ENCODE measurements at regions not wholly inside any gene's neighbourhood (a gene's known extent, or its start where the extent isn't known, plus 50 kb on each side); places are given as distances from the start of the nearest gene placed in this dataset.

DNA sequence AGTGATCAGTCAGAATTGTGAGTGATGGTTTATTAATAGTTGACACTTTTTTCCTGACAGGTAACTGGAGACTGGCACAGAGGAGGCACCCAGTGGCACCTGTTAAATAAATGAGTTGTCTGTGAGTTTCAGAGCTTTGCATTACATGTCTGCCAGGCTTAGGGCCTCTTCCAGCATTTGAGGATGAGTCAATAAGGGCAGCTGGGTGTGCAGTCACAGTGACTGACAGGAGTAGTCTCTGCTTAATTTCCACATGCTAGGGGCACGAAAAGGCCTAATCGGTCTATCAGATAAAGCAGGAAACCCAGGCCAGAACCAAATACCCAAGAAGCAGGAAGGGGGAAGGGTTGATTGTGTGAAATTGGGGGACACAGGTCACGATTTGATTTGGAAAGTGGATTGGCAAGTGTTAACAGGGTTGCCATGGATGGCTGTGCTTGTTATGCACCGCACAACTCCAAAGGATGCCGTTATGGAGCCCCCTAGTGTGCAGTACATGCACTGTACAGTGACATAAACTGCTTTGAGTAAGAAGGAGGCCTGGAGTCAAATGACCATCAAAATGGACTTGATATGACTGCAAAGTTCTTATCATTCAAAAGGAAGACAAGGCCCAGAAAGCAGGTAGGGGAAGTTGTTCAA, 111.9 kb upstream of the GGTLC1 start:
- TF ChIP-seq CTCF (IDR thresholded peaks at IDR 0.05; ENCODE audit: partially characterized antibody, unreplicated experiment), result peak; percentile 77
- Mint-ChIP-seq H3K27ac (ENCODE audit: unreplicated experiment) (no peak overlapping the region), H3K4me1 (ENCODE audit: low read depth, unreplicated experiment) (peaks cover 30% of the 10 kb centered on the region), H3K4me3 (ENCODE audit: unreplicated experiment) (no peak overlapping the region), H3K9me3 (ENCODE audit: unreplicated experiment) (peaks cover 12% of the 10 kb centered on the region), H3K27me3 (ENCODE audit: unreplicated experiment) (peaks cover 9% of the 10 kb centered on the region), H3K36me3 (ENCODE audit: unreplicated experiment) (no peaks in the 10 kb centered on the region)
- peak; percentile 68 for DNase-seq

DNA sequence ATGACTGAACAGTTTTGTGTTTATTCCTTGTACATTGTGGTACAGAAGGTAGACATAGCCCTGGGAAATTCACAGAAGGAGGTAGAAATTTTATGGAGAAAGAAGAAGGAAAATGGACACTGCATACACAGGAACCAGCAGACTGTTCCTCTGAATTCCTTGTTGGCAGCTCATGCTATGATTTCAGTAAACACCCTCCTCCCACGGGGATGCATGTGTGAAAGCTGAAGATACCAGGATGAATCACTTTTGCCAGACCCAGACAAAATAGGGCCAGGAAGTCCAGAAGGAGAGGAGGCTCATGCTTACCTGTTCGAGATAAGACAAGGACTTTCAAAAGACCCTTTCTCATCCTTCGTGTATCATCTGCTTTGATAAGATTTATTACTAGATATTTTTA, 110.3 kb upstream of the GGTLC1 start:
- TF ChIP-seq CTCF (IDR thresholded peaks at IDR 0.05; ENCODE audit: partially characterized antibody, unreplicated experiment), result no peak
- peaks cover 9% of the 10 kb centered on the region for H3K27me3 Mint-ChIP-seq (ENCODE audit: unreplicated experiment)
- DNase-seq, result no peak
- H3K36me3 Mint-ChIP-seq (ENCODE audit: unreplicated experiment), result no peaks in the 10 kb centered on the region
- H3K27ac Mint-ChIP-seq (ENCODE audit: unreplicated experiment), result no peak overlapping the region
- H3K4me3 Mint-ChIP-seq (ENCODE audit: unreplicated experiment), result no peak overlapping the region
- H3K4me1 Mint-ChIP-seq (ENCODE audit: low read depth, unreplicated experiment), result peaks cover 30% of the 10 kb centered on the region
- peaks cover 8% of the 10 kb centered on the region for H3K9me3 Mint-ChIP-seq (ENCODE audit: unreplicated experiment)

DNA sequence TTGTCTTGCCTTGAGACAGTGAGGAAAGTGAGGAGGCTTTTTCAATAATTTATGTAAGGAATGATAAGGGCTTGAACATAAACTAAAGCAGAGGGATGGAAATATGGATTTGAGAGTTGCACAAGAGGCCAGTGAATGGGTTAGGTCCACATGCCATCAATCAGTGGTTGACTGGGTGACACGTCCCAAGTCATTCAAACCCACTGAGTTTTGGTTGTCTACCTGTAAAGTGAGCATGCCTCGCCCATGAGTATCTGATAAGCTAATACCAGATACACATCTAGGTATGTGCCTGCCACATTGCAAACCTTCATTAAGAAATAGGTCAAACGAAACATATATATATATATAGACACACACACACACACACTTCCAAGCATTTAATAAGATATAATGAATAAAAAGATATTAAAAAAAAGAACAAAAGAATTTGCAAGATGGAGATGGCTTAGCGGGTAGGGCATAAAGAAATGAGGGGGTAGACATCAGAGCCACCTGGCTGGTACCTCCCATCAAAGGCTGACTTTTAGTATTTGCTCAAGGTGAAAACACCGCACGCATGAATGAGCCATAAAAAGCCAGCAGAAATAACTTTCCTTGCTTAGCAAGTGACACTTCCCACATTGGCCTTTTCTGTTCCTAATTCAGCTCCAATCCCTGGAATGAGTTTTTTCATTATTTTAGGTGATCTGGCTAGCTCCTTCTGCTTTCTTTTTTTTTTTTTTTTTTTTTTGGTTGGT, 109.1 kb upstream of the GGTLC1 start:
- Mint-ChIP-seq H3K4me3 (ENCODE audit: unreplicated experiment) (peak overlapping the region; percentile 51), H3K4me1 (ENCODE audit: low read depth, unreplicated experiment) (peaks cover 30% of the 10 kb centered on the region), H3K36me3 (ENCODE audit: unreplicated experiment) (no peaks in the 10 kb centered on the region), H3K27ac (ENCODE audit: unreplicated experiment) (no peak overlapping the region), H3K27me3 (ENCODE audit: unreplicated experiment) (peaks cover 9% of the 10 kb centered on the region), H3K9me3 (ENCODE audit: unreplicated experiment) (peaks cover 10% of the 10 kb centered on the region)
- no peak for DNase-seq
- no peak for TF ChIP-seq CTCF (IDR thresholded peaks at IDR 0.05; ENCODE audit: partially characterized antibody, unreplicated experiment)

DNA sequence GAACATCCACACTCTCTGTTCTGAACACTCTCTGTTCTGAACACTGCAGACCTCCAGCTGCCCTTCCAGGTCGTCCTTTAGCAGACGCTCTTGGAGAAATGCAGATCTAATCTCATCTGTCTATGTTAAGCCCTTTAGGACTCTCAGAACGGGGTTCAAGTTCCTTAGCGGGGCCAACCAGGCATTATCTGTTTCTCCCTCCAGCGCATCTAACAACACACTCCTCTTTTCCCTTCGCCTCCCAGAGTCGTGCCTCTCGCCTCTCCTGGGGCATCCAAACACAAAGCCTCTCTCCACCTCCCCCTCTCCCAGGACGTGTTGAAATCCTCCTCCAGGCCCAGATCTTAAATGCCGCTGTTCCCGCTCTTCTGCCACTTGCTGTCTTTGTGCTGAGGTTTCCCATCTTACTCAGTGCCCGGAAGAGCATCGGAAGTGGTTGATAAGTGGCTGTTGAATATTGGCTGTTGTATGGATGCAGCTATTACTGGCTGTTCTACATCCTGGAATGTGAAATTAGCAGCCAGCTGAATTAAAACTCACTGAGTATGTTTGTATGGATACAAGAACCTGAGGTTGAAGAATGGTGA, 108.4 kb upstream of the GGTLC1 start:
- Mint-ChIP-seq H3K4me1 (ENCODE audit: low read depth, unreplicated experiment) (peaks cover 30% of the 10 kb centered on the region), H3K27ac (ENCODE audit: unreplicated experiment) (peak overlapping the region; percentile 62), H3K36me3 (ENCODE audit: unreplicated experiment) (no peaks in the 10 kb centered on the region), H3K27me3 (ENCODE audit: unreplicated experiment) (peaks cover 9% of the 10 kb centered on the region), H3K4me3 (ENCODE audit: unreplicated experiment) (peak overlapping the region; percentile 51), H3K9me3 (ENCODE audit: unreplicated experiment) (peaks cover 10% of the 10 kb centered on the region)
- DNase-seq, result no peak
- no peak for TF ChIP-seq CTCF (IDR thresholded peaks at IDR 0.05; ENCODE audit: partially characterized antibody, unreplicated experiment)

- peak overlapping the region; percentile 55 for H3K4me3 Mint-ChIP-seq (ENCODE audit: unreplicated experiment)
- no peaks in the 10 kb centered on the region for H3K36me3 Mint-ChIP-seq (ENCODE audit: unreplicated experiment)
- H3K27ac Mint-ChIP-seq (ENCODE audit: unreplicated experiment), result peak overlapping the region; percentile 74
- no peak for TF ChIP-seq CTCF (IDR thresholded peaks at IDR 0.05; ENCODE audit: partially characterized antibody, unreplicated experiment)
- H3K27me3 Mint-ChIP-seq (ENCODE audit: unreplicated experiment), result peaks cover 9% of the 10 kb centered on the region
- H3K9me3 Mint-ChIP-seq (ENCODE audit: unreplicated experiment), result peaks cover 10% of the 10 kb centered on the region
- peak; percentile 63 for DNase-seq
- H3K4me1 Mint-ChIP-seq (ENCODE audit: low read depth, unreplicated experiment), result peaks cover 27% of the 10 kb centered on the region
Measured at GRCh38 chr20:24096264-24096663, 107.7 kb upstream of the GGTLC1 start.
